ENCODE measurements at regions not wholly inside any gene's neighbourhood (a gene's known extent, or its start where the extent isn't known, plus 50 kb on each side); places are given as distances from the start of the nearest gene placed in this dataset.

DNA sequence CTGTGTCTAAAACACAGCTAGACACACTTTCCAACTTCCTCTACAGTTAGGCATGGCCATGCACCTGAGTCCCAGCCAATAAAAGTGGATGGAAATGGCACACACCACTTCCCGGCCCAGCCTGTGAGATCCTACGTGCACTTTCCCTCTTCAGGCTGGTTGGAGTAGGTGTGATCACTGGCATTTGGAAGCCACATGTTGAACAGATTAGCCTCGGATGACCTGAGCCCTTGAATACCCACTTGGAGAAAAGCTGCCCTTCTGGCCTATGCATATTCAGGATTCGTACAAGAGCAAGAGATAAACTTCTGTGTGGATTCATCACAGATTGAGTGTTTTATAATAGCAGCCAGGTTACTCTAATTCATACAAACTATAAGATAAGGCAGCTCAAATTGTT is 359.0 kb upstream of the SLC30A5 start:
- no peak for DNase-seq
- TF ChIP-seq CTCF (IDR thresholded peaks at IDR 0.05; ENCODE audit: low read depth, low read length, missing control alignments), result no peak
- in situ Hi-C loops (cut with HindIII; ENCODE audit: low pct_ligation_motif_present, low sequenced_read_pairs), result no loop called here
- Histone ChIP-seq H3K36me3 (replicated peaks) (no peaks in the 10 kb centered on the region), H3K27me3 (replicated peaks) (no peaks in the 10 kb centered on the region), H3K4me3 (ENCODE audit: low read depth, low read length) (no peak overlapping the region), H3K27ac (no peak overlapping the region)

- Histone ChIP-seq H3K4me3 (ENCODE audit: low read depth, low read length) (no peak overlapping the region), H3K27me3 (replicated peaks) (no peaks in the 10 kb centered on the region), H3K36me3 (replicated peaks) (no peaks in the 10 kb centered on the region), H3K27ac (no peak overlapping the region)
- in situ Hi-C loops (cut with HindIII; ENCODE audit: low pct_ligation_motif_present, low sequenced_read_pairs), result no loop called here
- no peak for TF ChIP-seq CTCF (IDR thresholded peaks at IDR 0.05; ENCODE audit: low read depth, low read length, missing control alignments)
- no peak for DNase-seq
These were observed 355.6 kb upstream of the SLC30A5 start for GRCh38 chr5:68738236-68738635.

- DNase-seq, result no peak
- H3K27me3 ChIP-seq (replicated peaks), result no peaks in the 10 kb centered on the region
- in situ Hi-C loops (cut with HindIII; ENCODE audit: low pct_ligation_motif_present, low sequenced_read_pairs), result no loop called here
- no peak for TF ChIP-seq CTCF (IDR thresholded peaks at IDR 0.05; ENCODE audit: low read depth, low read length, missing control alignments)
- H3K4me3 ChIP-seq (ENCODE audit: low read depth, low read length), result no peak overlapping the region
- H3K27ac ChIP-seq, result no peak overlapping the region
- no peaks in the 10 kb centered on the region for H3K36me3 ChIP-seq (replicated peaks)
These were observed 355.0 kb upstream of the SLC30A5 start for GRCh38 chr5:68738841-68739240.

GRCh38 chr5:68739752-68740151 is 354.1 kb upstream of the SLC30A5 start:
- DNase-seq, result no peak
- H3K27me3 ChIP-seq (replicated peaks), result no peaks in the 10 kb centered on the region
- no peak for TF ChIP-seq CTCF (IDR thresholded peaks at IDR 0.05; ENCODE audit: low read depth, low read length, missing control alignments)
- H3K36me3 ChIP-seq (replicated peaks), result no peaks in the 10 kb centered on the region
- in situ Hi-C loops (cut with HindIII; ENCODE audit: low pct_ligation_motif_present, low sequenced_read_pairs), result no loop called here
- H3K4me3 ChIP-seq (ENCODE audit: low read depth, low read length), result no peak overlapping the region
- H3K27ac ChIP-seq, result no peak overlapping the region

DNA sequence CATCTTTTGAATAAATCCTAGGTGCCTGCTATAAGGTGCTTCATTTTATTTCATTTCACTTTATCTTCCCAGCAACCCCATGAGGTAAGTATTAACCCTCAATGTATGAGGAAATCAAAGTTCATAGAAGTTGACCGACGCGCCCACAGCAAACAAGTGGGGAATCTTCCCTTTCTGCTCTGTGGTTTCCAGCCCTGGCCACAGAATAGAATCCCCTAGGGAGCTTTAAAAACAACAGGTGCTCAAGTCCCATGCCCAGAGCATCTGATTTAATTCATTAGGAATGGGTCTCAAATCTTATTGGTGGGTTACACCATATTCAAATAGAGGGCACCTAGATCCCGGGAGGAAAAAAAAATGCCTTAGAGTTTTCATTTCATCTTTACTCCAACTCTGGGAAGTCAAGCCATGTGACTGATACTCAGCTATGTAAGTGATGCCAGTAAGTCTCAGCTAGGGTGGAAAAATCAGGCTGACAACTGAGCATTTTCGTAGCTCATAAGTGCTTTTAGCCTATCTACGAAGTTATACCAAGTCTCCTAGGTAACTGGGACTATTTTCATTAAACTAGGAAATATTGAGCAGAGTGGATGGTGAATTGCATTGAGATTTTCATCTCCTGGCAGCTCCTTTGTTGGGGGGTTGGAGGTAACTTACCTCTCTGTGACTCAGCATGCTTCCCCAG is 353.4 kb upstream of the SLC30A5 start:
- no peak for TF ChIP-seq CTCF (IDR thresholded peaks at IDR 0.05; ENCODE audit: low read depth, low read length, missing control alignments)
- in situ Hi-C loops (cut with HindIII; ENCODE audit: low pct_ligation_motif_present, low sequenced_read_pairs), result no loop called here

DNA sequence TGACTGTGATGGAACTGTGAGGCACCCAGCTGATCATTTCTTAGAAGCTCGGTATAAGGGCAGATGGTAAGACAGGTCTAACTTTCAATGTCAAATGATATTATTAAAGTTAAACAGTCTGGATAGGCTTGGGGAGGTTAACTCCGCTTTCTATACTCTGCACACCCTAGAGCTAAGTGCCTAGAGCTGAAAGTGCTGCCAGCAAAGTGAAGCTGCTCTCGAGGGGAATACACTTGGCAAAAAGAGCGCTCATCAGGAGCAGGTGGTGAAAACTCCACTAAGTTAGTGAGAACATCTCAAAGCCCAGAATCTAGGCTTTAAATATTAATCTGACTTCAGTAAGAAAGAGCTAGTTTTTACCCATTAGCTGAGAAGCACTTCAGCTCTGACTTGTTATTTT is 349.6 kb upstream of the SLC30A5 start:
- Histone ChIP-seq H3K27me3 (replicated peaks) (no peaks in the 10 kb centered on the region), H3K36me3 (replicated peaks) (no peaks in the 10 kb centered on the region), H3K27ac (no peak overlapping the region), H3K4me3 (ENCODE audit: low read depth, low read length) (no peak overlapping the region)
- no peak for DNase-seq
- no peak for TF ChIP-seq CTCF (IDR thresholded peaks at IDR 0.05; ENCODE audit: low read depth, low read length, missing control alignments)
- in situ Hi-C loops (cut with HindIII; ENCODE audit: low pct_ligation_motif_present, low sequenced_read_pairs), result no loop called here

More for the DNA sequence above, 353.4 kb upstream of the SLC30A5 start:
- Histone ChIP-seq H3K27ac (no peak overlapping the region), H3K4me3 (ENCODE audit: low read depth, low read length) (no peak overlapping the region), H3K27me3 (replicated peaks) (no peaks in the 10 kb centered on the region), H3K36me3 (replicated peaks) (no peaks in the 10 kb centered on the region)
- no peak for DNase-seq
